Fibroblast of lung (primary cell): ENCODE measurements at regions not wholly inside any gene's neighbourhood (a gene's known extent, or its start where the extent isn't known, plus 50 kb on each side); places are given as distances from the start of the nearest gene placed in this dataset.

Source experiments
- DNase-seq, 2 donors: peaks; one replicate each; pipeline versions ENCODE4 v3.0.0 to v3.0.0-alpha.2; 2010; ENCODE audit warnings: low read depth in 2 of 2
- H2AFZ ChIP-seq: 2 replicates; pipeline ENCODE4 v1.5.1; 2012; ENCODE audit warnings: low read length, control low read depth, inconsistent platforms
- H3K27ac ChIP-seq: 2 replicates; pipeline ENCODE4 v1.5.1; 2011; ENCODE audit warnings: low read length, control low read depth; ENCODE audit not compliant: insufficient read depth
- H3K27me3 ChIP-seq: 2 replicates; pipeline ENCODE4 v1.5.1; 2011; ENCODE audit warnings: mild to moderate bottlenecking, low read length; ENCODE audit not compliant: control insufficient read depth, insufficient read depth
- H3K36me3 ChIP-seq: 2 replicates; pipeline ENCODE4 v1.5.1; 2011; ENCODE audit warnings: low read length; ENCODE audit not compliant: control insufficient read depth, insufficient read depth
- H3K4me1 ChIP-seq: 2 replicates; pipeline ENCODE4 v1.5.1; 2011; ENCODE audit warnings: low read length; ENCODE audit not compliant: control insufficient read depth, insufficient read depth; ENCODE audit errors: extremely low read depth
- H3K4me2 ChIP-seq: 2 replicates; pipeline ENCODE4 v1.5.1; 2011; ENCODE audit warnings: low read length, control low read depth; ENCODE audit not compliant: insufficient read depth; ENCODE audit errors: extremely low read depth
- H3K4me3 ChIP-seq, 4 experiments: fragments of 200-600 bp in 1 of 4; sonication (generic) in 1 of 4; replicated peaks in 1 of 4; 2 replicates each; pipeline ENCODE4 v1.5.1; 2011 to 2016; ENCODE audit warnings: low read length in 4 of 4, low read depth in 3 of 4, mild to moderate bottlenecking in 3 of 4, control low read depth in 2 of 4, inconsistent platforms in 1 of 4, mixed read lengths in 1 of 4; ENCODE audit not compliant: insufficient read depth in 1 of 4; ENCODE audit errors: control extremely low read depth in 1 of 4
- H3K79me2 ChIP-seq: 2 replicates; pipeline ENCODE4 v1.5.1; 2012; ENCODE audit warnings: mild to moderate bottlenecking, low read length, inconsistent platforms; ENCODE audit not compliant: control insufficient read depth, insufficient read depth
- H3K9ac ChIP-seq: 2 replicates; pipeline ENCODE4 v1.5.1; 2011; ENCODE audit warnings: mild to moderate bottlenecking, low read length, control low read depth; ENCODE audit not compliant: insufficient read depth
- H3K9me3 ChIP-seq: 2 replicates; pipeline ENCODE4 v1.5.1; 2012; ENCODE audit warnings: low read depth, low read length; ENCODE audit not compliant: control insufficient read depth, insufficient read depth
- H4K20me1 ChIP-seq: 2 replicates; pipeline ENCODE4 v1.5.1; 2011; ENCODE audit warnings: low read length; ENCODE audit not compliant: control insufficient read depth, insufficient read depth; ENCODE audit errors: extremely low read depth
- EZH2 ChIP-seq: IDR thresholded peaks from 2 replicates; pipeline ENCODE4 v1.5.1; 2012; ENCODE audit warnings: low read length, control low read depth, mild to moderate bottlenecking; ENCODE audit errors: missing control alignments
- TF ChIP-seq, protein P1 (sequence below), 2 donors: IDR thresholded peaks in 1 of 2; conservative IDR thresholded peaks in 1 of 2; 1 replicate in 1 of 2; 2 replicates in 1 of 2; pipeline ENCODE4 v1.5.1; 2011 to 2012; ENCODE audit warnings: low read length in 2 of 2, control low read depth in 1 of 2, inconsistent platforms in 1 of 2, low read depth in 1 of 2, mild to moderate bottlenecking in 1 of 2

DNA sequence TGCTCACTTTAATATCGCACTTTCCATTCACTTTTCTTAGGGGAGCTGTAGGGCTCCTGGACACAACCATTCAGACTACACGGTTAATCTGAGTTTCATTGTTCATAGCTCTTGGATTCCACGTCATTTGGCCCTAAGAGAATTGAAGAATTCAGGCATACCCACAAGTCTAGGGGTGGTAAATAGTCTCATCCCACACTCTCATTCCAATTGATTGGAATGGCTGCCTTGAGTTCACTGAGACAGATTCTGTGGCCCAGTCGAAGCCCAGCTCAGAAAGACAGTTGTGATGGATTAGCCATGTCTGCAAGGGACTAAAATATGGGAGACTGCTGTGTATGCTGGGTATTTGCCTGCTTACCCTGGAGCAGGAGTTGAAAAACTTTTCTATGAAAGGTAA, 124.6 kb downstream of the TFCP2L1 start:
- DNase-seq = peak in 1 of 2 donors; percentile 52
- no peaks in the 10 kb centered on the region for H3K79me2 ChIP-seq
- H3K36me3 ChIP-seq = no peaks in the 10 kb centered on the region
- no peak overlapping the region for H3K9ac ChIP-seq
- no peak overlapping the region for H3K27ac ChIP-seq
- no peaks in the 10 kb centered on the region for H3K27me3 ChIP-seq
- no peaks in the 10 kb centered on the region for H3K9me3 ChIP-seq
- H3K4me1 ChIP-seq = no peaks in the 10 kb centered on the region
- TF ChIP-seq, protein P1, sequence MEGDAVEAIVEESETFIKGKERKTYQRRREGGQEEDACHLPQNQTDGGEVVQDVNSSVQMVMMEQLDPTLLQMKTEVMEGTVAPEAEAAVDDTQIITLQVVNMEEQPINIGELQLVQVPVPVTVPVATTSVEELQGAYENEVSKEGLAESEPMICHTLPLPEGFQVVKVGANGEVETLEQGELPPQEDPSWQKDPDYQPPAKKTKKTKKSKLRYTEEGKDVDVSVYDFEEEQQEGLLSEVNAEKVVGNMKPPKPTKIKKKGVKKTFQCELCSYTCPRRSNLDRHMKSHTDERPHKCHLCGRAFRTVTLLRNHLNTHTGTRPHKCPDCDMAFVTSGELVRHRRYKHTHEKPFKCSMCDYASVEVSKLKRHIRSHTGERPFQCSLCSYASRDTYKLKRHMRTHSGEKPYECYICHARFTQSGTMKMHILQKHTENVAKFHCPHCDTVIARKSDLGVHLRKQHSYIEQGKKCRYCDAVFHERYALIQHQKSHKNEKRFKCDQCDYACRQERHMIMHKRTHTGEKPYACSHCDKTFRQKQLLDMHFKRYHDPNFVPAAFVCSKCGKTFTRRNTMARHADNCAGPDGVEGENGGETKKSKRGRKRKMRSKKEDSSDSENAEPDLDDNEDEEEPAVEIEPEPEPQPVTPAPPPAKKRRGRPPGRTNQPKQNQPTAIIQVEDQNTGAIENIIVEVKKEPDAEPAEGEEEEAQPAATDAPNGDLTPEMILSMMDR (conservative IDR thresholded peaks at IDR 0.05 in 1 of 2, IDR thresholded peaks at IDR 0.05 in 1 of 2; ENCODE audit: low read depth in 1 of 2, low read length in 2 of 2) = no peak
- no peak for TF ChIP-seq EZH2
- no peaks in the 10 kb centered on the region for H4K20me1 ChIP-seq
- H2AFZ ChIP-seq = no peak overlapping the region
- no peak overlapping the region for H3K4me3 ChIP-seq
- H3K4me2 ChIP-seq = no peak overlapping the region

DNA sequence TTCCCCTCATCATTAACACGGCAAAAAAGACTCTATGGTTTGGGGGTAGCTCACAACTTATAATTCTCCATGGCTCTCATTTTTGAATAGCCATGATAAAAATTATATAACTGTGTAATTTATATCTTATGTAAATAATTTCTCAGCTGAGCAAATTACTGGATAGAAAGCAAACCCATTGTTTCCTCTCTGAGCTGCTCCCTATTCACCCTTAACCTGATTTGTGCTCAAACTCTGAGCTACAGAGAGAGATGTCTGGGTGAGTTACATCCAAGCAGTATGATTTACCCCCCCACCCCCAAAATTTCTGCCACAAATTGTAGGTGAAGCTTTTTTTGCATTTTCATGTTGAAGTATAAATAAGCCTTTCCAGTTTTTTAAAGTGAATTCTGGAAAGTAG, 123.7 kb downstream of the TFCP2L1 start:
- Histone ChIP-seq H3K27me3 (no peaks in the 10 kb centered on the region), H3K27ac (no peak overlapping the region), H3K9ac (no peak overlapping the region), H2AFZ (no peak overlapping the region), H3K79me2 (no peaks in the 10 kb centered on the region), H4K20me1 (no peaks in the 10 kb centered on the region), H3K9me3 (no peaks in the 10 kb centered on the region), H3K36me3 (no peaks in the 10 kb centered on the region), H3K4me1 (no peaks in the 10 kb centered on the region), H3K4me2 (no peak overlapping the region), H3K4me3 (no peak overlapping the region)
- TF ChIP-seq, protein P1 (conservative IDR thresholded peaks at IDR 0.05 in 1 of 2, IDR thresholded peaks at IDR 0.05 in 1 of 2; ENCODE audit: low read depth in 1 of 2, low read length in 2 of 2) = no peak
- no peak for TF ChIP-seq EZH2
- DNase-seq = no peak

DNA sequence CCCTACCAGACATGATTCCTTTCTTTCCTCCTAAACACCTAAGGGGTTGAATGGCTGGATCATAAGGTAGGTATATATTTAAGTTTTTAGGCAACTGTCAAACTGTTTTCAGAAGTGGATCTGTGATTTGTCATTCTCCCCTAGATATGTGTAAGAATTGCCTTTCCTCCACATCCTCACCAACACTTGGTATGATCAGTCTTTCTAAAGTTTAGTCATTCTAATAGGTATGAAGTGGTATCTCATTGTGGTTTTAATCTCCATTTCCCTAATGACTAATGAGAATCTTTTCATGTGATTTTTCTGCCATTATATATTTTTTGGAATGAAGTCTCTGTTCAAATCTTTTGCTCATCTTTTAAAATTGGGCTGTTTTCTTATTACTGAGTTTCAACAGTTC, 122.1 kb downstream of the TFCP2L1 start:
- Histone ChIP-seq H3K9ac (no peak overlapping the region), H2AFZ (no peak overlapping the region), H3K4me2 (no peak overlapping the region), H3K4me3 (no peak overlapping the region), H3K27ac (no peak overlapping the region), H3K9me3 (no peaks in the 10 kb centered on the region), H3K36me3 (no peaks in the 10 kb centered on the region), H3K4me1 (no peaks in the 10 kb centered on the region), H3K27me3 (no peaks in the 10 kb centered on the region), H3K79me2 (no peaks in the 10 kb centered on the region), H4K20me1 (no peaks in the 10 kb centered on the region)
- TF ChIP-seq, protein P1 (conservative IDR thresholded peaks at IDR 0.05 in 1 of 2, IDR thresholded peaks at IDR 0.05 in 1 of 2; ENCODE audit: low read depth in 1 of 2, low read length in 2 of 2) = no peak
- TF ChIP-seq EZH2 = no peak
- no peak for DNase-seq
